ENCODE measurements at regions not wholly inside any gene's neighbourhood (a gene's known extent, or its start where the extent isn't known, plus 50 kb on each side); places are given as distances from the start of the nearest gene placed in this dataset.

GRCh38 chr22:48396091-48396784 lies 1431.4 kb downstream of the BRD1 start:
- TF ChIP-seq CTCF (conservative IDR thresholded peaks at IDR 0.05; ENCODE audit: low read depth, low read length), result no peak
- no peak for TF ChIP-seq EZH2phosphoT487 (IDR thresholded peaks at IDR 0.05; ENCODE audit: borderline replicate concordance, low read length)
- no peak for TF ChIP-seq EZH2 (IDR thresholded peaks at IDR 0.05; ENCODE audit: low read length, unreplicated experiment)

Measured in PC-3 (cell line).